ENCODE measurements at regions not wholly inside any gene's neighbourhood (a gene's known extent, or its start where the extent isn't known, plus 50 kb on each side); places are given as distances from the start of the nearest gene placed in this dataset.

DNA sequence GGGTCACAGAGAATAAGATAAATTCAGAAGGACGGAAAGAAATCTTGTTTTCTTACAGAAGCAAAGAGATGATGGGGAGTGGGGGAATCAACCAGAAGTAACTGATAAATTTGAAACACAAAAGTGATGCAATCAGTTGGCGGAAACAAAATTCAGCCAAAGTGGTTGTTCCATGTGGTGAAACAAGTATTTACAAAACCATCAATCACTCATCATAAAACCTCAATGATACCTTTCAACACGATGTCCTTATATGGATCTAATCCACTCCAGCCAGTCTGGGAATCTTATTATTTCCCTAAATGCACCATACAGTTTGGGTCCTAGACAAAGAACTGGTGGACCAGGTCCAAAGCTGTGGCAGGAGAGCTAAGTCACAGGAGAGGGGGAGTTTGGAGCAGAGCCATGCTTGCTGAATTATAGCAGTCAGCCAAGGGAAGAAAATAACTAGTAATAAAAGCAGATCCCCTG lies 303.8 kb upstream of the LRRC7 start:
- no peak for TF ChIP-seq CTCF (IDR thresholded peaks at IDR 0.05 in 4 of 5, conservative IDR thresholded peaks at IDR 0.05 in 1 of 5)
- TF ChIP-seq POLR2A (IDR thresholded peaks at IDR 0.05): no peak

Measured in gastrocnemius medialis (tissue), 4 donors.